ENCODE measurements at regions not wholly inside any gene's neighbourhood (a gene's known extent, or its start where the extent isn't known, plus 50 kb on each side); places are given as distances from the start of the nearest gene placed in this dataset.

DNA sequence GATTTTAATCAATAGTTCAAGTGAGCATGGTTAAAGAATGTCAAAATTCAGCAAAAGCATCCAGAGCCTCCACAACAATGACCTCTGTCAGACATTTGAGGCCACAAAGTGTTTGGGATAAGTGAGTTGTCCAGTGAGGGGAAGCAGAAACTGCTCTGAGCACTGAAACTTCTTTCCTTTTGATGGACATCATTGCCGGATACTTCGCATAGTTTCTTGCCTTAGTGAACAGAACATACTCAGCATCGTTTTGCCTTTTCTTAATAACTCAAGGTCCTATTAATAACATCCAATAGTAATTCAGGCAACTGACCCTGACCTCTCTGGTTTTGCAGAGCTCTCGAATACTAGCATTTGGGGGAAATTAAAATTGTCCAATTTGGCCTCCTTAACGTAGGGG is 78.6 kb downstream of the EDN3 start:
- TF ChIP-seq FOS (IDR thresholded peaks at IDR 0.05; ENCODE audit: low read depth, low read length), result no peak
- TF ChIP-seq CTCF (conservative IDR thresholded peaks at IDR 0.05; ENCODE audit: low read depth, low read length), result no peak
- TF ChIP-seq CEBPB (IDR thresholded peaks at IDR 0.05; ENCODE audit: low read depth, low read length), result no peak
